ENCODE measurements at regions not wholly inside any gene's neighbourhood (a gene's known extent, or its start where the extent isn't known, plus 50 kb on each side); places are given as distances from the start of the nearest gene placed in this dataset.
"Not testable (repeated sequence)": the region's sequence is repeated elsewhere in the genome, so short reads cannot be mapped to it uniquely, and the experiment has no call there.

DNA sequence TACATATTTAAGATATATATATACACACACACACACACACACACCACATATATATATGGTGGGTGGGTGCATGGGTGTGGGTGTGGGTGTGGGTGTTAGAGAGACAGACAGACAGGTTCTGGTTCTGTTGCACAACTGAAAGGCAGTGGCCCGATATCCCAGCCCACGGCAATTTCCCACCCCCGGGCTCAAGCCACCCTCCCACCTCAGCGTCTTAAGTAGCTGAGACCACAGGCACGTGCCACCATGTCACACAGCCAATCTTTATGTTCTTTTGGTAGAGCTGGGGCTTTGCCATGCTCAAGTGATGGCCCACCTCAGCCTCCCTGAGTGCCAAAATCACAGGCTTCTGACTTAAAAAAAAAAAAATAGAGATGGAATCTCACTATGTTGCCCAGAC is 417.8 kb upstream of the FOXG1 start:
- Mint-ChIP-seq H3K4me1 (no peaks in the 10 kb centered on the region), H3K4me3 (no peak overlapping the region), H3K27me3 (no peaks in the 10 kb centered on the region), H3K27ac (no peak overlapping the region), H3K9me3 (ENCODE audit: low read depth) (peaks cover 32% of the 10 kb centered on the region), H3K36me3 (ENCODE audit: low read depth) (no peaks in the 10 kb centered on the region)
- ChIA-PET POLR2A (no interaction called here), CTCF (no interaction called here)
- DNase-seq (no peak), ATAC-seq (no peak)
- intact Hi-C loops (cut with DNase I, micrococcal nuclease), result no loop called here

DNA sequence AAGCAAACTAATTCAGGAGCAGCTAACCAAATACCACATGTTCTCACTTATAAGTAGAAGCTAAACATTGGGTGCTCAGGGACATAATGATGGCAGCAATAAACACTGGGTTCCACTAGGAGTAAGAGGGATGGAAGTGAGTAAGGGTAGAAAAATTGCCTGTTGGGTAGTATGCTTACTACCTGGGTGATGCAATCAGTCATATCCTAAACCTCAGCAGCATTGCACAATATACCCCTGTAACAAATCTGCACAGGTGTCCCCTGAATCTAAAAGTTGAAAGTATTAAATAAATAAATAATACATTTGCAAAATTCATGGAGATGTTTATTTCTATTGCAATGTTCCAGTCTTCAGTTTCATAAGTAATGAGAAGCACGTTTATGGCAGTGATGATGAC is 409.8 kb upstream of the FOXG1 start:
- no peaks in the 10 kb centered on the region for H3K4me1 Mint-ChIP-seq
- intact Hi-C loops (cut with DNase I, micrococcal nuclease), result no loop called here
- H3K27ac Mint-ChIP-seq, result no peak overlapping the region
- H3K4me3 Mint-ChIP-seq, result no peak overlapping the region
- no peaks in the 10 kb centered on the region for H3K36me3 Mint-ChIP-seq (ENCODE audit: low read depth)
- H3K9me3 Mint-ChIP-seq (ENCODE audit: low read depth), result peaks cover 25% of the 10 kb centered on the region
- H3K27me3 Mint-ChIP-seq, result no peaks in the 10 kb centered on the region
- no peak for ATAC-seq
- DNase-seq, result no peak
- ChIA-PET CTCF (no interaction called here), POLR2A (no interaction called here)

DNA sequence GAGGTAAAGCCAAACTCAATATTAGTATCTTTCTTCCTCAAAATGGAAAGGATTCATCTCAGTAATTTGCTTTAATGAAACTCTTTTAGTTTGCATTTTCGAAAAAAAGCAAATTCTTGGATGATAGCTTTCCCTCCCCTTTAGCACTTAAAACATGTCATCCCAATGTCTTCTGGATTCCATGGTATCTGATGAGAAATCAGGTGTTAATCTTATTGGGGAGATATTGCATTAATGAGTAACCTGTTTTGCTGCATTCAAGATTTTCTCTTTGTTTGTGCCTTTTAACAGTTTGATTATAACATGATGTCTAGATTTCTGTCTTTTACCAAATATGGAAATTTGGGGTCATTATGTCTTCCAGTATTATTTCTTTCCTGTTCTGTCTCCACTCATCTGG is 405.1 kb upstream of the FOXG1 start:
- ATAC-seq, result no peak
- intact Hi-C loops (cut with DNase I, micrococcal nuclease), result no loop called here
- DNase-seq, result no peak

DNA sequence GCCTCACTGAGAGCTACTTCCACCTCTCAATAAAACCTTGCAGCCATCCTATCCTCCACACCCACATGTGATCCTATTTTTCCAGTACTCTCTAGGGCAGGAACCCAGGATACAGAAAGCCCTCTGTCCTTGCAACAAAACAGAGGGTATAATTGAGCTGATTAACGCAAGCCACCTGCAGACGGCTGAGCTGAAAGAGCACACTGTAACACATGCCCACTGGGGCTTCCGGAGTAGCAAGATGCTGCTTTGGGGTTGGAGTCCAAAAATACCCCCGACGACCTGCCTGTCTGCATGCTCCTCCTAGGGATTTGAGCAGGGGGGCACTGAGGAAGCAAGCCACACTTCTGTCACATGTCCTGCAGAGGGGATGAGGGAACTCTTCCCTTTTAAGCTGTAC is 401.1 kb upstream of the FOXG1 start:
- ChIA-PET CTCF (interaction anchor here (0.6 kb wide), 1 partner anchor 15 kb away, joined by 3 read pairs; no protein-coding TSS in a partner anchor), POLR2A (no interaction called here)
- no peaks in the 10 kb centered on the region for H3K27me3 Mint-ChIP-seq
- DNase-seq (no peak), ATAC-seq (no peak)
- no peak overlapping the region for H3K27ac Mint-ChIP-seq
- H3K4me1 Mint-ChIP-seq, result no peaks in the 10 kb centered on the region
- H3K4me3 Mint-ChIP-seq, result no peak overlapping the region
- intact Hi-C loops (cut with DNase I, micrococcal nuclease), result no loop called here
- H3K36me3 Mint-ChIP-seq (ENCODE audit: low read depth), result no peaks in the 10 kb centered on the region
- H3K9me3 Mint-ChIP-seq (ENCODE audit: low read depth), result peaks cover 21% of the 10 kb centered on the region

More for the DNA sequence above, 405.1 kb upstream of the FOXG1 start:
- CTCF ChIA-PET, result no interaction called here
- H3K9me3 Mint-ChIP-seq (ENCODE audit: low read depth), result peaks cover 26% of the 10 kb centered on the region
- H3K36me3 Mint-ChIP-seq (ENCODE audit: low read depth), result no peaks in the 10 kb centered on the region
- H3K4me3 Mint-ChIP-seq, result no peak overlapping the region
- H3K27ac Mint-ChIP-seq, result no peak overlapping the region
- H3K4me1 Mint-ChIP-seq, result no peaks in the 10 kb centered on the region
- H3K27me3 Mint-ChIP-seq, result no peaks in the 10 kb centered on the region
- POLR2A ChIA-PET, result no interaction called here

DNA sequence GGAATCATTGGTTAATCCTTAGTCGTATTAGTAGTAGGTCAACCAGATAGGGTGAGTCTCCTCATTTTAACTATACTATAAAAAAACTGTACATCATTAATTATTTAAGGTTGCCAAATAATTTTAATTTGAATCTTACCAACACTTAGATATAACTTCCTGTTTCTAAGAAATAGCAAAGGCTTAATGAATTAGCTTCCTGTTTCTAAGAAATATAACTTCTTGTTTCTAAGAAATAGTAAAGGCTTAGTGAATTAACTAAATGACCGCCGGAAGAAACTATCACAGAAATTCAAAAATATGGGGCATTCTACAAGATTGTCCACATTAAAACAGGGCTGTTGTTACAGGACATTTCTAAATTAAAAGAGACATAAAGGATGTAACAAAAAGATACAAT is 392.9 kb upstream of the FOXG1 start:
- POLR2A ChIA-PET, result no interaction called here
- intact Hi-C loops (cut with DNase I, micrococcal nuclease), result no loop called here
- H3K9me3 Mint-ChIP-seq (ENCODE audit: low read depth), result peaks cover 6% of the 10 kb centered on the region

DNA sequence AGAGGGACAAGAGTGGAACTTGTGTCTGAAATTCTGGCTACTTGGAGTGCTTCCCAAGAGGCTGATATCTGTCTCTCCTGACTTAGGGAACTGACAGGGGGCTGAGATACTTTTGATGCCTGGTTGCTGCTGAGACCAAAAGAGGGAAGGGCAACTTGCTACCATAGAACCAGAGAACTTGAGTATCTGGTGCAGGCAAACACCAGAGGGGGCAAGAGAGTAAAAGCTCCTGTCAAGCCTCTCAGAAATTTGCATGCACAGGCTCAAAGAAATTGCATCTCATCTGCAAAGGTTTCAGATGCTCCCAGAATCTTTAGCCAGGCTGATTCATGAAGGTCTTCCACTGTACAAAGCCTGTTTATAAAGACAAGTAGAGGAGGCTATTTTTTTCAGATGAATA is 391.3 kb upstream of the FOXG1 start:
- Mint-ChIP-seq H3K27me3 (no peaks in the 10 kb centered on the region), H3K4me3 (no peak overlapping the region), H3K9me3 (ENCODE audit: low read depth) (peaks cover 6% of the 10 kb centered on the region), H3K27ac (no peak overlapping the region), H3K36me3 (ENCODE audit: low read depth) (no peaks in the 10 kb centered on the region), H3K4me1 (no peaks in the 10 kb centered on the region)
- intact Hi-C loops (cut with DNase I, micrococcal nuclease), result no loop called here
- no peak for DNase-seq
- CTCF ChIA-PET, result no interaction called here
- no peak for ATAC-seq
- POLR2A ChIA-PET, result interaction anchor here (0.6 kb wide), 1 partner anchor 177 kb away, joined by 3 read pairs; no protein-coding TSS in a partner anchor

More for the DNA sequence above, 392.9 kb upstream of the FOXG1 start:
- no peak overlapping the region for H3K4me3 Mint-ChIP-seq
- no peaks in the 10 kb centered on the region for H3K27me3 Mint-ChIP-seq
- CTCF ChIA-PET, result no interaction called here
- H3K36me3 Mint-ChIP-seq (ENCODE audit: low read depth), result no peaks in the 10 kb centered on the region
- DNase-seq, result no peak
- H3K4me1 Mint-ChIP-seq, result no peaks in the 10 kb centered on the region
- no peak for ATAC-seq
- H3K27ac Mint-ChIP-seq, result no peak overlapping the region

DNA sequence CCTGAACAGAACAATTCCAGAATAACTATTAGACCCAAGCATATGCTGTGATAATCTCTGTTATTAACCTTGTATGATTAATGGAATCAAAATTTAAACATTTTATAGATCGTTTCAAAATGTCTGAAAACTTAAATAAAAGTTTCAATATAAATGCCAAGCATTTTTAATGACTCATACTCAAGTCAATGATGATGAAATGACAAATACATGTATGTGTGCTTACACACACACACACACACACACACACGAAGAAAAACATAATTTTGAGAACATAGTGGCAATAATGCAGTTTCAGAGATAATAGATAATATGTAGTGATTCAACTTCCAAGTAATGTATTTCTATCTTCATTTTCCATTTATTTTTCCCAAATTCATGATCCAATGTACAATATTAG is 384.9 kb upstream of the FOXG1 start:
- Mint-ChIP-seq H3K36me3 (ENCODE audit: low read depth) (no peaks in the 10 kb centered on the region), H3K27me3 (no peaks in the 10 kb centered on the region), H3K4me1 (no peaks in the 10 kb centered on the region), H3K4me3 (no peak overlapping the region), H3K27ac (no peak overlapping the region), H3K9me3 (ENCODE audit: low read depth) (peaks cover 3% of the 10 kb centered on the region)
- POLR2A ChIA-PET, result no interaction called here
- CTCF ChIA-PET, result no interaction called here
- DNase-seq (no peak), ATAC-seq (no peak)
- intact Hi-C loops (cut with DNase I, micrococcal nuclease), result no loop called here

DNA sequence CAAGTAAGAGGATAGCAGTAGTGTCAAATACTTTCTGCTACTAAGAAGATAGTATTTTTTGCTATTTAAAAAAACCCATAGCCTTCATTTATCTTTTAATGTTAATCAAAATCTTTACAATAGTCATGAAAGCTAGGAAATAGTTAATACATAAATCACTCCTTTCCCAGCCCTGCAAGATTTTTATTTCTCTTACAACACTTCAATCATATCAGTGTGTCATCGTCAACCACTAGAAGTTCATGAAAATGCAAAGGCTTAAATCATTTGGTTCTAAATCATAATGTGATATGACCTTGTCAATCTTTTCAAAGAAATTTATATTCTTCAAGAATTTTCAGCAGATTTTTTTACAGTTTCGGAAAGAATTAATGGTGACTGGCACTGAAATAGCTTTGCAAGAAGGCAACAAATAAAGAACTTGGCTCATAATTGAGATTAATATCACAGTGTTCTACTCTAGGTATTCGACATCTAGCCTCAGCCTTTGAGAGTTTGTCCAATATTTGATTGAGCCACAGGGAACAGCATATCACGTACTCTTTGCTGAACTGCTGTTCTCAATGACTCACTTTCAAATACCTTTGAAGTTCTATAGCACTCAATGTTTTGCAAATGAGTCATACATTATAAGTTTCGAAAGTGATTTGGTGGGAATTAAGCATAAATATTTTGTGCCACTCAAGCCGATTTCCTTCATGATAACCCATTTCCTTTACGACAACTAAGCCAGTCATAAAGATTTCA is 384.0 kb upstream of the FOXG1 start:
- Mint-ChIP-seq H3K27ac (no peak overlapping the region), H3K27me3 (no peaks in the 10 kb centered on the region), H3K36me3 (ENCODE audit: low read depth) (no peaks in the 10 kb centered on the region), H3K4me3 (no peak overlapping the region), H3K9me3 (ENCODE audit: low read depth) (peaks cover 2% of the 10 kb centered on the region), H3K4me1 (no peaks in the 10 kb centered on the region)
- no peak for DNase-seq
- intact Hi-C loops (cut with DNase I, micrococcal nuclease), result no loop called here
- POLR2A ChIA-PET, result no interaction called here
- CTCF ChIA-PET, result no interaction called here
- ATAC-seq, result no peak

DNA sequence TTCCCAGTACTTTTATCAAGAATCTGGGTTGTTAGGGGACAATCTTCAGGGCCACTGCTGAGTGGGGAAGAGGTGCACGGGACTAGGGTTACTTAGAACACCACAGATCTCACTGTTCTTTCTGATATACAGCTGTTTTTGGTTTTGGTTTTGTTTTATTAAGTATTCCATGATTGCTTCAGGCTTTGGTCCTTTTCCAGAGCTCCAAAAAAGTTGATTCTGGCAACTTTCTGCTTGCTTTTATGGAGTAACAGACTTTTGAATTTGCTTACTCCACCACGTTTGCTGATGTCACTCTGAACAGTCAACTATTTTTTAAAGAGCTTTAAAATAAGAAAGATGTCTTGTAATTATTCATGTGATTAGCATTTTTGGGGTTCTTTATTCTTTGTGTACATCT is 368.1 kb upstream of the FOXG1 start:
- Mint-ChIP-seq H3K9me3 (ENCODE audit: low read depth) (peaks cover 3% of the 10 kb centered on the region), H3K27me3 (no peaks in the 10 kb centered on the region), H3K36me3 (ENCODE audit: low read depth) (no peaks in the 10 kb centered on the region), H3K27ac (no peak overlapping the region), H3K4me1 (no peaks in the 10 kb centered on the region), H3K4me3 (no peak overlapping the region)
- DNase-seq (no peak), ATAC-seq (no peak)
- intact Hi-C loops (cut with DNase I, micrococcal nuclease), result no loop called here
- CTCF ChIA-PET, result no interaction called here
- POLR2A ChIA-PET, result no interaction called here

DNA sequence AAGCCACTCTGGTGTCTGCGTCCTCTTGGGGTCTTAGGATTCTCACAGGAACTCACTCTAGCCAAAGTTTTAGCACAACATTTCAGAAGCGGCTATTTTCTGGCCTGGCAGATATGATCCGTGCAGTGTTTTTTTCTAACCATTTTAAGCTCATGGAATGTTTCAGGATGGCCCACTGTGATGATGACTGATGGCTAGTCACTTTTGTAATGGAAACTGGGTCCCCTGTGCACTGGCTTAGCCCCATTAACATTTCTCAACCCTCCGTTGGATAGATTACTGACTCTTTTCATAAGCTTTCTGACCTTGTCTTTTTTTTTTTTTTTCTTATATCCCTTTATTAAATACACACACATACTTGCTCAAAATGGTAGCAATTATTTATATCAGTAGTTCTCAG is 364.9 kb upstream of the FOXG1 start:
- CTCF ChIA-PET; H3K27me3 Mint-ChIP-seq; H3K4me3 Mint-ChIP-seq; H3K9me3 Mint-ChIP-seq (ENCODE audit: low read depth); H3K36me3 Mint-ChIP-seq (ENCODE audit: low read depth); POLR2A ChIA-PET; intact Hi-C loops (cut with DNase I, micrococcal nuclease); H3K27ac Mint-ChIP-seq; ATAC-seq; DNase-seq; H3K4me1 Mint-ChIP-seq: not testable (repeated sequence)

DNA sequence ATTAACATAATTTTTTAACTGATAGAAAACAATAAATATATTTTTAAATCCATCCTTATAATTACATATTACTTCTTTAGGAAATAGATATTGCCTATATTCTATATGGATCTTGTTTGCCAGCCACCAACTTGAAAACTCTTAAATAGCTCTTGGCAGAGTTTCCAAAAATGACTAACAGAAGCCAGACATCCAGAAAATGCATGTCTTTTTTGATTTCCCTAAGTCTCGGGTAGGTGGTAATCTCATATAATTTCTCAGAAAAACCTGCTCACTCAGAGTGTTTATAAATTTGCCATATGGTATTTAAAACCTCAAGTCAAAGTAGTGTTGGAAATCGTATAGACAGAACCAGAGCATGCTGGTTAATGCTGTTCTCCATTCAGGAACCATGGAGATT is 360.4 kb upstream of the FOXG1 start:
- H3K4me3 Mint-ChIP-seq, result no peak overlapping the region
- H3K27me3 Mint-ChIP-seq, result no peaks in the 10 kb centered on the region
- DNase-seq (no peak), ATAC-seq (no peak)
- no peak overlapping the region for H3K27ac Mint-ChIP-seq
- intact Hi-C loops (cut with DNase I, micrococcal nuclease), result no loop called here
- ChIA-PET CTCF (no interaction called here), POLR2A (no interaction called here)
- no peaks in the 10 kb centered on the region for H3K4me1 Mint-ChIP-seq
- H3K36me3 Mint-ChIP-seq (ENCODE audit: low read depth), result no peaks in the 10 kb centered on the region
- H3K9me3 Mint-ChIP-seq (ENCODE audit: low read depth), result peaks cover 9% of the 10 kb centered on the region

DNA sequence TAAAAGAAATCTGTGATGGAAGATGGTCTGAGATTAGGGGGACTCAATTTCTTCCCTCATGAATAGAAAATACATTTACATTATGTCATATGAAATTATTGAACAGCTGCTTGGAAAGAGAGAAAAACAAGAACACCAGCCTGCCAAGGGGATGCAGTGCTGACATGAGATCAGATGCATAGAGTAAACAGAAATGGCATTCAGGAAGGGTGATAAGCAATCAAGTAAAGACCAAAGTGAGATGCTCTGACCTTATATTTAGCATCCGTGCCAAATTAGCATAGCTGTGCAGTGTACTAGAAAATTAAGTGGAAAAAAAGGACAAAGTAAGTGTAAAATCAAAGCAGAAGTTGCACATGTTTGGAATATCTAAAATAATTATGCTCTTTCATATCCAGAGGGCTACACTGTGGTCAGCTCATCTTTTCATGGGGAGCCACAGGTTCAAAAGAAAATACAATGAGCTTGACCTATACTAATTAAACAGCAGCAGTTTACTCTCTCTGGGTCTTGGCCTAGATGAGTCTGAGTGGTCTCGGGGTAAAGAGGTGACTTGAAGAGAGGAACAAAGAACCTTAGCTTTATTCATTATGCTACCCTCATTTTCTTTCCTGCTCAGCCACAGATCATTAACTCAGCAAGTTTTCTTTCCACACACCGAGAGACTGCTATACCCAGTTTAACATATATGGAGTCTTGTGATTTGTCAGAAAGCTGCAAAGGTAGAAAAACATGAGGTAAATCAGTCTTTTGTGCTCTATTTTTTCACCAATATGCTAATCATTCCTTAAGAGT is 359.4 kb upstream of the FOXG1 start:
- no peaks in the 10 kb centered on the region for H3K36me3 Mint-ChIP-seq (ENCODE audit: low read depth)
- ATAC-seq (no peak), DNase-seq (no peak)
- ChIA-PET CTCF (no interaction called here), POLR2A (no interaction called here)
- H3K4me3 Mint-ChIP-seq, result no peak overlapping the region
- H3K4me1 Mint-ChIP-seq, result no peaks in the 10 kb centered on the region
- intact Hi-C loops (cut with DNase I, micrococcal nuclease), result no loop called here
- H3K27ac Mint-ChIP-seq, result no peak overlapping the region
- no peaks in the 10 kb centered on the region for H3K27me3 Mint-ChIP-seq
- peaks cover 11% of the 10 kb centered on the region for H3K9me3 Mint-ChIP-seq (ENCODE audit: low read depth)

Measured in activated CD4-positive, alpha-beta T cell treated with anti-CD3 and anti-CD28 coated beads for 36 hours (primary cell).